ENCODE measurements at regions not wholly inside any gene's neighbourhood (a gene's known extent, or its start where the extent isn't known, plus 50 kb on each side); places are given as distances from the start of the nearest gene placed in this dataset.
A peak's percentile ranks its signal among the peaks of the same experiment; 100 is the strongest.
"Not testable (repeated sequence)": the region's sequence is repeated elsewhere in the genome, so short reads cannot be mapped to it uniquely, and the experiment has no call there.

- DNase-seq (ENCODE audit: low spot score), result no peak
Measured at GRCh38 chr4:155591738-155592143, 74.9 kb upstream of the GUCY1A1 start.

GRCh38 chr4:155590796-155591585 is 75.7 kb upstream of the GUCY1A1 start:
- no peak for DNase-seq (ENCODE audit: low spot score)

- DNase-seq (ENCODE audit: low spot score), result no peak
Measured at GRCh38 chr4:155588437-155588836, 78.2 kb upstream of the GUCY1A1 start.

GRCh38 chr4:155587766-155588165 is 78.9 kb upstream of the GUCY1A1 start:
- no peak for DNase-seq (ENCODE audit: low spot score)

- peak; percentile 6 for DNase-seq (ENCODE audit: low spot score)
Measured at GRCh38 chr4:155582971-155583437, 83.6 kb upstream of the GUCY1A1 start.

GRCh38 chr4:155582041-155582440 is 84.6 kb upstream of the GUCY1A1 start:
- DNase-seq (ENCODE audit: low spot score), result no peak

- no peak for DNase-seq (ENCODE audit: low spot score)
Measured at GRCh38 chr4:155578726-155579370, 87.8 kb upstream of the GUCY1A1 start.

GRCh38 chr4:155578219-155578618 is 88.4 kb upstream of the GUCY1A1 start:
- no peak for DNase-seq (ENCODE audit: low spot score)

- not testable (repeated sequence) for DNase-seq (ENCODE audit: low spot score)
Measured at GRCh38 chr4:155574329-155574728, 92.3 kb upstream of the GUCY1A1 start.

GRCh38 chr4:155573126-155573525 is 93.5 kb upstream of the GUCY1A1 start:
- no peak for DNase-seq (ENCODE audit: low spot score)

- no peak for DNase-seq (ENCODE audit: low spot score)
Measured at GRCh38 chr4:155572106-155572703, 94.4 kb upstream of the GUCY1A1 start.

GRCh38 chr4:155571184-155571944 is 95.3 kb upstream of the GUCY1A1 start:
- DNase-seq (ENCODE audit: low spot score), result no peak

- DNase-seq (ENCODE audit: low spot score), result no peak
Measured at GRCh38 chr4:155570661-155571060, 96.0 kb upstream of the GUCY1A1 start.

- DNase-seq (ENCODE audit: low spot score), result no peak
Measured at GRCh38 chr4:155569960-155570515, 96.6 kb upstream of the GUCY1A1 start.

- DNase-seq (ENCODE audit: low spot score), result no peak
Measured at GRCh38 chr4:155569471-155569870, 97.2 kb upstream of the GUCY1A1 start.

- DNase-seq (ENCODE audit: low spot score), result no peak
Measured at GRCh38 chr4:155568641-155569220, 97.9 kb upstream of the GUCY1A1 start.

GRCh38 chr4:155566354-155566753 is 100.3 kb upstream of the GUCY1A1 start:
- DNase-seq (ENCODE audit: low spot score), result no peak

GRCh38 chr4:155565776-155566175 is 100.9 kb upstream of the GUCY1A1 start:
- DNase-seq (ENCODE audit: low spot score), result no peak

GRCh38 chr4:155565330-155565729 is 101.3 kb upstream of the GUCY1A1 start:
- no peak for DNase-seq (ENCODE audit: low spot score)

GRCh38 chr4:155564880-155565279 is 101.8 kb upstream of the GUCY1A1 start:
- DNase-seq (ENCODE audit: low spot score), result no peak

- DNase-seq (ENCODE audit: low spot score), result no peak
Measured at GRCh38 chr4:155564086-155564485, 102.6 kb upstream of the GUCY1A1 start.

GRCh38 chr4:155559915-155560314 is 106.7 kb upstream of the GUCY1A1 start:
- no peak for DNase-seq (ENCODE audit: low spot score)
